GM21786 (cell line): ENCODE measurements at regions not wholly inside any gene's neighbourhood (a gene's known extent, or its start where the extent isn't known, plus 50 kb on each side); places are given as distances from the start of the nearest gene placed in this dataset.
"Not testable (repeated sequence)": the region's sequence is repeated elsewhere in the genome, so short reads cannot be mapped to it uniquely, and the experiment has no call there.

Experiments used
- ATAC-seq: cut with Tn5 transposase; IDR thresholded peaks from one replicate; pipeline ENCODE4 v1.9.1; 2021; ENCODE audit not compliant: unreplicated experiment

DNA sequence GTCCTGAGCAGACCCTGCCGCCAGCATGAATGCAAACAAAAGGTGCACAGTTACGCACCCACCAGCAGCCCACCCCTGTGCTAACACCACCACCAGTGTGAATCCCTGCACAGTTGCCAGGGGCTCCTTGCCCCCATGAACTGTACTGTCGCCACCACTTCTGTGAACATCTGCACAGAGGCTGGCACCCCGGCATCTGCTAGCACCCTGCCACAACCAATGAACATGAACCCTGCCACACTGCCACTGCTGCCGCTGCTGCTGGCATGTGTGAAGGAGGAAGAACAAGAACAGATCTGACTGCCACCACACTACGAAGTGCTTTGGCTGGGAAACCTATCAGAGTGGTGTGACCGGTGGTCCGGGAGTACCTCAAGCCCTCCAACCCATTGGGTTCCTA lies 261.3 kb downstream of the PARM1 start:
- ATAC-seq: no peak

DNA sequence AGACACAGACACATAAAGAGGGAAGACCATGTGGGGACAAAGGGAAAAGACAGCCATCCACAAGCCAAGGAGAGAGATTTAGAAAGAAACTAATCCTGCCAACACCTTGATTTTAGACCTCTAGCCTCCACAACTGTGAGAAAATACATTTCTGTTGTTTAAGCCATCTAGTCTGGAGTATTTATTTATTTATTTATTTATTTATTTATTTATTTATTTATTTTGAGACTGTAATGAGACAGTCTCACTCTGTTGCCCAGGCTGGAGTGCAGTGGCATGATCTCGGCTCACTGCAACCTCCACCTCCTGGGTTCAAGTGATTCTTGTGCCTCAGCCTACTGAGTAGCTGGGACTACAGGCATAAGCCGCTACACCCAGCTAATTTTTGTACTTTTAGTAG lies 259.3 kb downstream of the PARM1 start:
- ATAC-seq: not testable (repeated sequence)

DNA sequence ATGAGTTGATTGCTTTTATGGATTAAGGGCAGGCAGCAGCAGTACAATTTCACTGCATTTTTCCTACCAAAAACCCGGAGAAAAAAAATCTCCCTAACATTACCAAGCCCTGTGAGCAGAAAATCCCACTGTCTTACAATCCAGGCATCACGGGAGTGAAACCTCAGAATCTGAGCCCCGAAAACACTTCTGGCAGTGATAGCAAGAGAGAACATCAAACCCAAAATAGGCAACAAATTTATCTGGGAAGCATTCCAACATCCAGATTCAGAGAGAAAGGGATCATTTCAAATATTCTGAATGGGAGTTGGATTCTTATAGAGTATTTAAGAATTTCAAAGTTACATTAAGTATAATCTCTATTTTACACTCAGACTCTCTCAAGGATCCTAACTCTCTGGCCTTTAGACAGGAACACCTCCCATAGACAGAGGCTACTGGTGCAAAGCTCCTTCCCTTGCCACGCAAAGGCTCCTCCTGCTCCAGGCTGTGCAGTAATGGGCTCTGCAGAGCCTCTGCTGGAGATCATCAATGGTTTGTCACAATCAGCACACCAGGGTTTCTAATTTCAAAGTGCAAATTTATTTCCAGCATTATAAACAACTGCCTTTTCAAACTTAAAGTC lies 256.9 kb downstream of the PARM1 start:
- no peak for ATAC-seq

DNA sequence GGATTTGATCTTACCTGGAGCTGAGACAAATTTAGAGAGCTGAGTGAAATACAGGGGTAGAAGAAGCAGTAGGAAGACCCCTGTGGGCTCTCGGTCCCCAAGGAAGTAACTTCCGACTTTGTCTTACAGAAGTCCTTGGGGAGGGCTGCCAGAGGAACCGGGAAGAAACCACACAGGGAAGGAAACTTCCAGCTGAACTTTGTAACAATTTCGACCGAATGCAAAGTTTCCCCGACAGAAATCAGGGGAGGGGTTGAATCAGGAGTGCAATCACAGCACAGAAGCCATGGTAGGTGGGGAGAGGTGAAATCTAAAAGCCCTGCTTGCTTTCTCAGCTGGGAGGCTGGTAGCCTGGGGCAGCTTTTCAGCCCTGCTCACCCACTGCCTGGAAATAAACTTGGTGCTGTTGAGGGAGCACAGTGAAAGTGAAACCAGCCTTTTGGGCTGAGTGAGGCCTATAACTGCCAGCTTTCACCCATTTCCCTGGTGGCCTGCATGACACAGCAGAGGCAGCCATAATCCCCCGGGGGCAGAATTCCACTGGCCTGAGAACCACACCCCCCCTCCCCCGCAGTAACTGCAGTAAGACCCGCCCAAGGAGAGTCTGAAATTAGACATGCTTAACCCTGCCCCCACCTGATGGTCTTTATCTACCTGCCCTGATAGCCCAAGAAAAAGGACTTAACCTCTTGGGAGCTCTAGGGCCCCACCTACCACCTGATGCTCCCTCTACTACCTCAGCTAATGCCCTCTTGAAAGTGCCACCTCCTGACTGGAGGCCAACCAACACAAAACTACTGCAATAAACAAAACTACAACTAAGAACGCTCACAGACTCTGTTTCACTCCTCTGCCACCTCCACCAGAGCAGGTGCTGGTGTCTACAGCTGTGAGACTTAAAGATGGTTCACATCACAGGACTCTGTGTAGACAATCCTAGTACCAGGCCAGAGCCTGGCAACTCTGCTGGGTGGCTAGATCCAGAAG lies 248.2 kb downstream of the PARM1 start:
- peak; percentile 89 for ATAC-seq

DNA sequence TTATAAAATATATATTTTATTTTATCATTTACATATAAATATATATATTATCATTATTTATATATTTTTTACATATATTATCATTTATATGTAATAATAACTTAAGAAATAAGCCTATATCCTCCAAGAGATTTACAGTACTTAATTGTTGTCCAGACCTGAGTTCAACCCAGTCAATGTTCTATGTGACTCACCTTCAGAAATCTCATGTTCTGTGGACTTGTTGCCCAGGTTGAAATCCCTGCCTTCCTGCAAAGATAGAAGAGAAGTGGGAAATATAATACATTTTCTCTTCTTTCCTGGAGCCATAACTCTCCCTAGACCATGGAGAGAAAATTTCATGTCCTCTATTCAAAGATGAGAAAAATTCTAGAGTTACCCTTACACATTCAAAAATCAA lies 247.3 kb downstream of the PARM1 start:
- ATAC-seq: no peak

DNA sequence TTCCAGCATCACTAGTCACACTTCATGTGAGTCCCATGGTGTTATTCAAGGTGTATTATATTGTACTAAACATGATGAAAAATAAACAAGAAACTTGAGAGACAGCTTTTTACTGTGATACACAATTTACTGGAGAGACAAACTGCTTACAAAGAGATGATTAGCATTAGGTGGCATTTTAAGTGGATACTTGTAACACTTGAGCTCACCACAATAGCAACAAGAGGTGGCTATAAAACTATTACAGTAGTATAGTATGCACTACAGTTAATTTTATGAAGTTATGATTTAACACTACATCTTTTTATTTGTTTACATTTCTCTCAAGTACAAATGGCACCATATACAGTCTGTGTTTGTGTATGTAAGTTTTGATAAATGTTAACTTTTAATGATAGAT lies 246.6 kb downstream of the PARM1 start:
- ATAC-seq: no peak

DNA sequence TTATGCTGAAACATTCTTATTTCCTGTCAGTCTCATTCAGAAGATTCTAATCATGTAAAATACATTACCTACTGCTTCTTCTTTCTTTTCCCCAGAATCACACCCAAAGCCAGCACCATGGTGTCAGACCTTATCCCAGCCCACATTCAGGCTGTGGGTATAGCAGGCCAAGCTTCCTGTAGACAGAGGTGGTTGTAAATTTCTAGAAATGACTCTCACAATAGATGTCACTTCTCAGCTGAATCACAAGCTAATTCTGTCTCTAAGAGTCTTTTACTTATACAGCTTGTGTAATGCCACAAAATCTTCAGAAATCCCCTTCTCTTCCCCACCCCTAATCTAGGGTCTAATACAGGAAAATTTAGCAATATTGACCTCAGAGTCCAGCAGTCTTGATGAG lies 239.6 kb downstream of the PARM1 start:
- peak; percentile 94 for ATAC-seq

DNA sequence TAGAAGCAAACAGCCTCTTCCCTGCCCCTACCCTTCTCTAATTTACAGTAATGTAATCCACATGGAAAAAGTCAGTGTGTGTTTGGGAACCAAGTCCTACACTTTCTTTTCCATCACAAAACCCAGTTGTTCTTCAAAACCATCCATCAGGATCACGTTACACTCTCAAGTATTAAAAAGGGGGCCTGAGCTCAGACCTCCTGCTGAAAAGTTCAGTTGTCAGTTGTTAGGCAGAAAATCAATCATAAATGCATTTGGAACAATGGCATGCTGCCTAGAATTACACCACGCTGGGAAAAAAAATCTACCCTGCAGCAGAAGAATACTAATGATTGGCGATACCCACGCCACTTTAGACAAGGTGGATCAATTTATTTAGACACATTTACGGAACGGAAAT lies 236.5 kb downstream of the PARM1 start:
- ATAC-seq: no peak

DNA sequence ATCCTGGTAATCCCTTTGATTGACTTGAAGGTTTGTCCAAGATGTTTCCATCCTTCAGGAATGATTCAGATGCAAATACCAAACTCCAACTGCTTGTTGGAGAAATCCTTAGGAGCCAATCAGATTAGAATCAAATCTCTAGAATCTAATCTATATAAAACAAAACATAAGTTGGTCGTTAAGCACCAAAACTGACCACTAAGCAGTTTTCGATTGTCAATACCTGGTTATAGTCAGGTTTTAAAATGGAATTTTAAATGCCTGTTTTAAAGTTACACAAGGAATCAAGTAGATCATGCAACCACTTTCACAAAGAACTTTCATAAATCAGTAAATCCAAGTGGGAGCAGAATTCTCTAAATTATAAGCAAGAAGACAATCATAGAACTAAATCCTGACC lies 236.1 kb downstream of the PARM1 start:
- ATAC-seq: no peak

DNA sequence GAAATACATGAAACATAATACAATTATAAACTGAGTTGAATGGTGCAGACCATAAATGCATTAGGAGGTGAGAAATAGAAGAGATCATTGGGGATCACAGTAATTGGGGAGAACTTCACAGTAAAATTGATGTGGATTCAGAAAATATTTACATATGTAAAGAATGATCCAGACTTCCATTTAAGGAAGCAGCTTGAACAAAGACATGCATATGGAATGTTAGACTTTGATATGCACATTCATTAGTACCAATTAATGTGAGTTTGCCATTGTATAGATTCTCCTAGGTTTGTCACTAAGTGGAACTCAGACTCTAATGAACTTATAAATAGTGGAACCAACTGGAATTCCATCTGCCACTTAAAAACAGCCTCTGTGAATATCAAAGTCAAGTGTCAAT lies 235.6 kb downstream of the PARM1 start:
- no peak for ATAC-seq

DNA sequence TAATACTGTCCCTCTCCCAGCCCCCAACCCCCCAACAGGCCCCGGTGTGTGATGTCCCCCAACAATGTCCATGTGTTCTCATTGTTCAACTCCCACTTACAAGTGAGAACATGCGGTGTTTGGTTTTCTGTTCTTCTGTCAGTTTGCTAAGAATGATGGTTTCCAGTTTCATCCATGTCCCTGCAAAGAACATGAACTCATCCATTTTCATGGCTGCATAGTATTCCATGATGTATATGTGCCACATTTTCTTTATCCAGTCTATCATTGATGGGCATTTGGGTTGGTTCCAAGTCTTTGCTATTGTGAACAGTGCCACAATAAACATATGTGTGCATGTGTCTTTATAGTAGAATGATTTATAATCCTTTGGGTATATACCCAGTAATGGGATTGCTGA lies 232.2 kb downstream of the PARM1 start:
- not testable (repeated sequence) for ATAC-seq

DNA sequence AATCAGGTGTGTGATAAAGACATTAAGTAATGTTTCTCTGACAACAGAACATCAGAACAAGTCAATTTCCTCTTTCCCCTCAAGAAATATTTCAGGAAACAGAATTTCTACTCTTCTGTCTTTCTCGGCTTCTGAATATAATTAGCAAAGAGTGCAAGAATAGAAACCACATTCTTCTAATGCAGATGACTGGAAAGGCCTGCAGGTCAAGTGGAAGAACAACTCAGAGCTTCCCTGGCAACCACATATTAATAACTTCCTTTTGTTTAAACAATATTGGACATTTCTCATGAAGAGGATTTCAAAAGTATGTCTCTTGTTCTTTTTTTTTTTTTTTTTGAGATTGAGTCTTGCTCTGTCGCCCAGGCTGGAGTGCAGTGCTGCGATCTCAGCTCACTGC lies 225.5 kb downstream of the PARM1 start:
- no peak for ATAC-seq

DNA sequence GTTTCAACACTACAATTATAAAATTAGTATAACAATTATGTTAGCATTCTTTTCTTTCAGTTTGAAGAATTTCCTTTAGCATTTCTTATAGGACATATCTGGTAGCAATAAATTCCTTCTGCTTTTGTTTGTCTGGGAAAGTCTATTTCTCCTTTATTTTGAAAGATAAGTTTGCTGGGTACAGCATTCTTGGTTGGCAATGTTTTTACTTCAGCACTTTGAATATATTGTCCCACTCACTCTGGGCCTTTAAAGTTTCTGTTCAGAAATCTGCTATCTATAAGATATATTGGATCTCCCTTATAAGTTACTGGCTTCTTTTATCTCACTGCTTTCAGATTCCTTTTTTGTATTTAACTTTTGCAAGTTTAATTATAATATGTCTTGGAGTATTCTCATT lies 222.1 kb downstream of the PARM1 start:
- no peak for ATAC-seq

DNA sequence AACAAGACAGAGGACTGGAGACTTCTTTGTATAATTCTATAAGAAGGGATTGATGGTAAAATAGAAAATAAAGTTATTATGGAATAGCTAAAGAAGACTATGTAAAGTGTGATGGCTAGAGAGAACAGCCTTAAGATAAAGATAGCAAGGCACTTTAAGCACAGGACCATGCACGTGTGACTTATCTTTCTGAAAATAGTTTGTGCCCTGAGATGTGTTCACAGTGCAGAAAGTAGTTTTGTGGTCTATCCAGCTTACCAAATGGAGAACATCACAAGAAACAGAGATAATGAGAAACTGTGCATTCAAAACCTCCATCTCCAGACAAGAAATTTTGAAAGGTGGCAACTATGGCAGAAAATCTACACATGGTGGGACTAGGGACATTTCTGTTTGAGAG lies 213.3 kb downstream of the PARM1 start:
- no peak for ATAC-seq

DNA sequence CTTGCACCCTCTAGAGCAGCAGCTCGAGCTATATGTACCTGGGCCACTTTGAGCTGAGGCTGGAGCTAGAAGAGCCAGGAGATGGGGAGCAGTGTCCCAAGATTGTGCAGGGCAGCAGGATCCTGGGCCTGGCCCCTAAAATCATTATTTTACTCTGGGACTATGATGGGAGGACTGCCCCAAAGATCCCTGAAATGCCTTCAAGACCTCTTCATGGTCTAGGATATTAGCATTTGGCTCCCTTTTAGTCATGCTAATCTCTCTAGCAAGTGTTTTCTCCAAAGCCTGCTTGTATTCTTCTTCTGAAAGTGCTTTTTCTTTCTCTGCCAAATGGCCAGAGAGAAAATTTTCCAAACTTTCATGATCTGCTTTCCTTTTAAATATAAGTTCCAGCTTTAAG lies 211.6 kb downstream of the PARM1 start:
- ATAC-seq: no peak

DNA sequence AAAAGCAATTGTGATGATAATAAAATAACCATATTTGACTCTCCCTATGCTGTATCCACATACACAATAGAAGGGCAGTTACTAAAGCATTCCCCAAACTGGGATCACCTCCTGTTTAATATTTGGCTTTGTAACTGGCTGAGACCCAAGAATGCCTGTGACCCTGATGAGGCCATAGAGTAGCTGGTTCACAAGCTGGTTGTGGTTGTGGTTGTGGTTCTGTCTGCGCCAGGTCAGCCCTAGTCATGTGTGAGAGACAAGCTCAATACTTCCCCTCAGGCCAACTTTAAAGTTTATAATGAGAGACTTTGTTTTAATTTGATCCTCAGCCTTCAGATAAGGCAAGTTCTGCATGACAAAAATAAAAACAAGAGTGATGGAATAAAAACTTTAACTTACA lies 209.9 kb downstream of the PARM1 start:
- no peak for ATAC-seq

DNA sequence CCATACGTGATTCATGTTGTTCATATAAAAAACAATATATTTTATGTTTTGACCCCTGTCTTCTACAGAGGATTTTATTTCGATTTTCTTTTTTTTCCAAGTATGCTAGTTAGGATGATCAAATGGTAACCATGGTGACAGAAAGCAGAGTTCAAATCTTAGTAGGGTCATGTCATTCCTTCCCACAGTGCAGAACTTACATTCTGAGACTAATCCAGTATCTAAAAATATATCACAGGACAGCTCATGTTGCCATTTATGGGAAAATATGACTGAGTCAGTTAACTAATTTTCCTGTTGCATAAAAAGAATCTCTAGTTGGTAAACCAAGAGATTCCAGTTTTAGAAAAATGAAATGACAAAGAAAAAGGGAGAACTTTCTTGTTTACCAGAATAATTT lies 209.5 kb downstream of the PARM1 start:
- ATAC-seq: no peak

DNA sequence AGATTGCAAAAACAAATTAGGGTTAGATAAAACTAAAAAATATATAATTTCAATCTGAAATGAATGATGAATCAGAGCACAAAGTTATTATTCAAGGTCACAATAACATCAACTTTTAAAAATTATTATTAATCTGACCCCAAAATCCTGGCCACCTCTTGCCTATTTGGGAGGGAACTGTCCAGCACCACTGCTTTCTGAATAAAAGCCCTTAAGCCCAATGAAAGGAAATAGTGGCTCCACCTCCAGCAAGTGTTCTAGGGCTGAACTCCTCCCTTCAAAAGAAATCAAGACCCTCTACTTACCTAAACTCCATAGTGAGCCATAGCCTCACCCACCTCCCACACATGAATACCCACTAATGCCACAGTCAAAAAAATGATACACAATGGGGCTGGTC lies 208.2 kb downstream of the PARM1 start:
- no peak for ATAC-seq

DNA sequence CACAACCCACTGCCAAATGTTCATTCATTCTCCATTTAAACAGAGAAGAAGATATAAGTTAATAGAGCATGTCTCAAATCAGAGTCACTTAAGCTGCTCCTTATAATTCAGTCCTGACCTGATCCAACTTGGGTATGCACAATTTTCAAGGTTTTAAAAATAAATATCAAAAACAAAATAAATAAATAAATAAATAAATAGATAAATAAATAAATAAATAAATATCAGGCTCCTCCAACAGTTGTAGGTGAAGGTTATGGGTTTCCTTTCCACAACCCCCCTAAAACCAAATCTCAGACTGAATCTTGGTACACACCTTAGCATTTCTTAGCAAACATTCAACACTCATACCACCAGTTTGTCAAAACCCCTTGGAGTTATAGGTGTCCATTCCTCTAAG lies 204.4 kb downstream of the PARM1 start:
- no peak for ATAC-seq

DNA sequence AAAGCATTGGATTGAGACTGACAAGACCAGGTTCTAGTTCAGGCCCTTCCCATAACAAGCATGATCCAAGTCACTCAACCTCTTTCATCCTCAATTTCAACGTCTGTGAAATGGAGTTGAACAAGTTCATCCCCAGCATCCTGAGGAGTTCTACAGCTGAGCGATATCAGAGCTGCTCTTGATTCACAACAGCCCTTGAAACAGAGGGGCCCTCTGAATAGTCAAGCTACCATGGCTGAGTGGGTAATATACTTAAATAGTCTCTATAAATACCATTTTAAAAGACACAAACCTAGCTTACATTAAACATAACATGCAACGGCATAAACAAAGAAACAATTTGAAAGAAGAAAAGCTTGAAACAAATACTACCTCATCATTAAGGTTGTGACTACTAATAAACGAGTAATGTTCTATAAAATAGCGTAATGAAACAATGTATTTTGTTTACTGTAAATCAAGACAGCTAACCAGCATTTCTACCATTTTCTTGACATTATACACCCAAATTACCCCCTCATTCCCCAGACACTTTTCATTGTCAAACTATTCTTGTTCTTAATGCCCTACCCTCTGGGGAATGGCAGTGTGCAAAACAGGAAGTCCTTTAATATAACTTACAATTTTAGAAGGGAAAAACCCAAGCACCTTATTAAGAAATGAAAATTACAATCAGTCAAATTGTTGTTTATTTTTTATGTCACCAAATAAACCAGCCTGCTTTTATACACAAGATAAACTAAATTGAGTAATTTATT lies 202.3 kb downstream of the PARM1 start:
- peak; percentile 66 for ATAC-seq

DNA sequence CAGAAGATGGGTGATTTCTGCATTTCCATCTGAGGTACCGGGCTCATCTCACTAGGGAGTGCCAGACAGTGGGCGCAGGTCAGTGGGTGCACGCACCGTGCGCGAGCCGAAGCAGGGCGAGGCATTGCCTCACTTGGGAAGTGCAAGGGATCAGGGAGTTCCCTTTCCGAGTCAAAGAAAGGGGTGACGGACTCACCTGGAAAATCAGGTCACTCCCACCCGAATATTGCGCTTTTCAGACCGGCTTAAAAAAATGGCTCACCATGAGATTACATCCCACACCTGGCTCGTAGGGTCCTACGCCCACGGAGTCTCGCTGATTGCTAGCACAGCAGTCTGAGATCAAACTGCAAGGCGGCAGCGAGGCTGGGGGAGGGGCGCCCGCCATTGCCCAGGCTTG lies 194.0 kb downstream of the PARM1 start:
- not testable (repeated sequence) for ATAC-seq

DNA sequence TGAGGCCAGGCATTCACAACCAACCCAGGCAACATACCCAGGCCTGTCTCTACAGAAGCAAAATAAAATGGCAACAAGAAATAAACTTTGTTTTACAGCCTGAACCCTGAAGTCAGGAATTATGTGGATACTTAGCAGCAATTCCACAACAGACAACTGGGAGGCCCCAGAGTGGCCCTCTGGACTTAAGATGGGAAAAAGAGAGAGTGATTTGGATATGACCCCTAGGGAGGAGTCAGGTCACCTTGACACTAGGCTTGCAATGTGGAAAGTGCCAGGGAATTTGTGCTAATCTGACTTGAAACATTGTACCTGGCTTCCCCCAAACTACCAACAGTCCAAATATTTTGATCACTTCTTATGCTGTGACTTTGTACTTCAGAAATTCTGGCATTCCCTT lies 193.1 kb downstream of the PARM1 start:
- no peak for ATAC-seq
